ENCODE measurements at regions not wholly inside any gene's neighbourhood (a gene's known extent, or its start where the extent isn't known, plus 50 kb on each side); places are given as distances from the start of the nearest gene placed in this dataset.
"Not testable (repeated sequence)": the region's sequence is repeated elsewhere in the genome, so short reads cannot be mapped to it uniquely, and the experiment has no call there.

- DNase-seq (ENCODE audit: low read depth in 2 of 2) = no peak
Measured at GRCh38 chr10:8173243-8173865, 118.9 kb downstream of the GATA3 start.

- DNase-seq (ENCODE audit: low read depth in 2 of 2) = no peak
Measured at GRCh38 chr10:8173866-8174243, 119.4 kb downstream of the GATA3 start.

GRCh38 chr10:8174762-8175161 lies 120.3 kb downstream of the GATA3 start:
- no peak for DNase-seq (ENCODE audit: low read depth in 2 of 2)

GRCh38 chr10:8177526-8177925 lies 123.0 kb downstream of the GATA3 start:
- DNase-seq (ENCODE audit: low read depth in 2 of 2) = not testable (repeated sequence)

- not testable (repeated sequence) for DNase-seq (ENCODE audit: low read depth in 2 of 2)
Measured at GRCh38 chr10:8179773-8180172, 125.3 kb downstream of the GATA3 start.

GRCh38 chr10:8180360-8181109 lies 126.0 kb downstream of the GATA3 start:
- no peak for DNase-seq (ENCODE audit: low read depth in 2 of 2)

GRCh38 chr10:8181496-8182157 lies 127.1 kb downstream of the GATA3 start:
- no peak for DNase-seq (ENCODE audit: low read depth in 2 of 2)

GRCh38 chr10:8182806-8183205 lies 128.3 kb downstream of the GATA3 start:
- no peak for DNase-seq (ENCODE audit: low read depth in 2 of 2)

GRCh38 chr10:8183241-8183704 lies 128.8 kb downstream of the GATA3 start:
- no peak for DNase-seq (ENCODE audit: low read depth in 2 of 2)

GRCh38 chr10:8187171-8187666 lies 132.7 kb downstream of the GATA3 start:
- no peak for DNase-seq (ENCODE audit: low read depth in 2 of 2)

GRCh38 chr10:8189458-8189857 lies 135.0 kb downstream of the GATA3 start:
- DNase-seq (ENCODE audit: low read depth in 2 of 2) = no peak

GRCh38 chr10:8192301-8192700 lies 137.8 kb downstream of the GATA3 start:
- DNase-seq (ENCODE audit: low read depth in 2 of 2) = no peak

GRCh38 chr10:8193546-8193945 lies 139.1 kb downstream of the GATA3 start:
- DNase-seq (ENCODE audit: low read depth in 2 of 2) = no peak

- DNase-seq (ENCODE audit: low read depth in 2 of 2) = no peak
Measured at GRCh38 chr10:8194050-8194449, 139.6 kb downstream of the GATA3 start.

- DNase-seq (ENCODE audit: low read depth in 2 of 2) = no peak
Measured at GRCh38 chr10:8206882-8207281, 152.4 kb downstream of the GATA3 start.

- no peak for DNase-seq (ENCODE audit: low read depth in 2 of 2)
Measured at GRCh38 chr10:8211631-8212030, 157.1 kb downstream of the GATA3 start.

GRCh38 chr10:8213735-8214134 lies 159.2 kb downstream of the GATA3 start:
- DNase-seq (ENCODE audit: low read depth in 2 of 2) = no peak

GRCh38 chr10:8214587-8214986 lies 160.1 kb downstream of the GATA3 start:
- DNase-seq (ENCODE audit: low read depth in 2 of 2) = no peak

- no peak for DNase-seq (ENCODE audit: low read depth in 2 of 2)
Measured at GRCh38 chr10:8216893-8217292, 162.4 kb downstream of the GATA3 start.

- DNase-seq (ENCODE audit: low read depth in 2 of 2) = no peak
Measured at GRCh38 chr10:8221451-8221850, 167.0 kb downstream of the GATA3 start.

GRCh38 chr10:8224591-8224990 lies 170.1 kb downstream of the GATA3 start:
- DNase-seq (ENCODE audit: low read depth in 2 of 2) = no peak

GRCh38 chr10:8225187-8225586 lies 170.7 kb downstream of the GATA3 start:
- no peak for DNase-seq (ENCODE audit: low read depth in 2 of 2)

- no peak for DNase-seq (ENCODE audit: low read depth in 2 of 2)
Measured at GRCh38 chr10:8227246-8227645, 172.8 kb downstream of the GATA3 start.
